Neural crest cell (in vitro differentiated cells): ENCODE measurements at regions not wholly inside any gene's neighbourhood (a gene's known extent, or its start where the extent isn't known, plus 50 kb on each side); places are given as distances from the start of the nearest gene placed in this dataset.

Experiments
- DNase-seq: peaks from one replicate; pipeline ENCODE4 v3.0.0; 2021; ENCODE audit warnings: low read depth, mixed read lengths, low spot score
- H3K27ac Mint-ChIP-seq: one replicate; pipeline ENCODE4 v1.8.0; 2021; ENCODE audit warnings: mild to moderate bottlenecking, mixed read lengths; ENCODE audit not compliant: unreplicated experiment
- H3K27me3 Mint-ChIP-seq: 2 replicates; pipeline ENCODE4 v1.8.0; 2021; ENCODE audit warnings: low read depth, mild to moderate bottlenecking, mixed read lengths
- H3K36me3 Mint-ChIP-seq: 2 replicates; pipeline ENCODE4 v1.8.0; 2021; ENCODE audit warnings: low read depth, mild to moderate bottlenecking, mixed read lengths
- H3K4me1 Mint-ChIP-seq: 2 replicates; pipeline ENCODE4 v1.8.0; 2021; ENCODE audit warnings: mixed read lengths
- H3K4me3 Mint-ChIP-seq: one replicate; pipeline ENCODE4 v1.8.0; 2021; ENCODE audit warnings: mild to moderate bottlenecking, mixed read lengths
- H3K9me3 Mint-ChIP-seq: 2 replicates; pipeline ENCODE4 v1.8.0; 2021; ENCODE audit warnings: mixed read lengths
- CTCF ChIP-seq: fragments of 200-600 bp; sonication (generic); conservative IDR thresholded peaks from 2 replicates; pipeline ENCODE4 v1.5.0; 2021; ENCODE audit warnings: antibody characterized with exemption, mild to moderate bottlenecking

- H3K4me3 Mint-ChIP-seq = no peak overlapping the region
- TF ChIP-seq CTCF = no peak
- H3K9me3 Mint-ChIP-seq = no peaks in the 10 kb centered on the region
- no peak overlapping the region for H3K27ac Mint-ChIP-seq
- no peak for DNase-seq
- no peaks in the 10 kb centered on the region for H3K36me3 Mint-ChIP-seq
- H3K4me1 Mint-ChIP-seq = no peaks in the 10 kb centered on the region
- H3K27me3 Mint-ChIP-seq = no peaks in the 10 kb centered on the region
Measured at GRCh38 chr13:61765181-61765742, 349.6 kb upstream of the PCDH20 start.

- H3K27me3 Mint-ChIP-seq = no peaks in the 10 kb centered on the region
- H3K9me3 Mint-ChIP-seq = peaks cover 3% of the 10 kb centered on the region
- no peak for DNase-seq
- peaks cover 3% of the 10 kb centered on the region for H3K36me3 Mint-ChIP-seq
- H3K27ac Mint-ChIP-seq = no peak overlapping the region
- H3K4me1 Mint-ChIP-seq = no peaks in the 10 kb centered on the region
- no peak for TF ChIP-seq CTCF
- H3K4me3 Mint-ChIP-seq = no peak overlapping the region
Measured at GRCh38 chr13:61761690-61762089, 346.0 kb upstream of the PCDH20 start.

GRCh38 chr13:61760102-61760501, 344.5 kb upstream of the PCDH20 start:
- Mint-ChIP-seq H3K27ac (no peak overlapping the region), H3K4me1 (no peaks in the 10 kb centered on the region), H3K36me3 (peaks cover 5% of the 10 kb centered on the region), H3K27me3 (no peaks in the 10 kb centered on the region), H3K9me3 (peaks cover 9% of the 10 kb centered on the region), H3K4me3 (no peak overlapping the region)
- TF ChIP-seq CTCF = no peak
- no peak for DNase-seq

- Mint-ChIP-seq H3K4me3 (no peak overlapping the region), H3K27me3 (no peaks in the 10 kb centered on the region), H3K9me3 (peaks cover 12% of the 10 kb centered on the region), H3K4me1 (no peaks in the 10 kb centered on the region), H3K27ac (no peak overlapping the region), H3K36me3 (peaks cover 5% of the 10 kb centered on the region)
- TF ChIP-seq CTCF = no peak
- DNase-seq = no peak
Measured at GRCh38 chr13:61756031-61756430, 340.4 kb upstream of the PCDH20 start.

- DNase-seq = no peak
- H3K9me3 Mint-ChIP-seq = peaks cover 7% of the 10 kb centered on the region
- TF ChIP-seq CTCF = no peak
- no peak overlapping the region for H3K4me3 Mint-ChIP-seq
- no peak overlapping the region for H3K27ac Mint-ChIP-seq
- no peaks in the 10 kb centered on the region for H3K4me1 Mint-ChIP-seq
- no peaks in the 10 kb centered on the region for H3K36me3 Mint-ChIP-seq
- no peaks in the 10 kb centered on the region for H3K27me3 Mint-ChIP-seq
Measured at GRCh38 chr13:61751039-61751438, 335.4 kb upstream of the PCDH20 start.
